B cell (primary cell): ENCODE measurements at regions not wholly inside any gene's neighbourhood (a gene's known extent, or its start where the extent isn't known, plus 50 kb on each side); places are given as distances from the start of the nearest gene placed in this dataset.

ENCODE experiments used
- ATAC-seq: fragments of 200-7000 bp; cut with Tn5 transposase; one replicate; pipeline ENCODE4 v1.10.0; 2021; ENCODE audit warnings: low read depth, mild to moderate bottlenecking, moderate number of reproducible peaks, moderate library complexity
- CTCF ChIA-PET: fragments of 350-600 bp; sonication (Branson Sonifier 250); formaldehyde crosslinking; loops from one replicate; lab custom pipeline; 2021; ENCODE audit warnings: antibody characterized with exemption, inconsistent platforms; lab: Charles Lee
- POLR2A ChIA-PET: fragments of 350-600 bp; sonication (Branson Sonifier 250); formaldehyde crosslinking; loops from one replicate; lab custom pipeline; 2021; ENCODE audit warnings: antibody characterized with exemption; lab: Charles Lee
- DNase-seq: peaks from one replicate; pipeline ENCODE4 v3.0.0; 2013
- H2AFZ ChIP-seq: 2 replicates; pipeline ENCODE4 v1.6.1; 2012; ENCODE audit warnings: mild to moderate bottlenecking, low read depth, low read length; ENCODE audit not compliant: insufficient read depth, poor library complexity, severe bottlenecking
- H3K27ac ChIP-seq, 2 donors: 1 replicate in 1 of 2; 2 replicates in 1 of 2; pipeline ENCODE4 v1.5.1; 2012 to 2013; ENCODE audit warnings: low read length in 2 of 2, mild to moderate bottlenecking in 2 of 2, moderate library complexity in 1 of 2
- H3K27me3 ChIP-seq, 4 experiments: fragments of 200-600 bp in 1 of 4; sonication (generic) in 1 of 4; replicated peaks in 1 of 4; 1 replicate in 2 of 4; 2 replicates in 2 of 4; pipeline versions ENCODE4 v1.6.1 to v1.7.0; 2013 to 2016; ENCODE audit warnings: low read length in 3 of 4, mild to moderate bottlenecking in 2 of 4, mixed read lengths in 1 of 4, moderate library complexity in 1 of 4; ENCODE audit not compliant: insufficient read depth in 4 of 4, control insufficient read depth in 3 of 4; ENCODE audit errors: control extremely low read depth in 1 of 4
- H3K36me3 ChIP-seq, 2 experiments: replicated peaks in 1 of 2; 1 replicate in 1 of 2; 2 replicates in 1 of 2; pipeline versions ENCODE4 v1.6.1 to v1.7.1; 2013; ENCODE audit warnings: low read length in 1 of 2; ENCODE audit not compliant: insufficient read depth in 2 of 2, control insufficient read depth in 1 of 2; ENCODE audit errors: control extremely low read depth in 1 of 2, extremely low read depth in 1 of 2
- H3K4me1 ChIP-seq, 2 donors: fragments of 200-600 bp in 1 of 2; sonication (generic) in 1 of 2; 1 replicate in 1 of 2; 2 replicates in 1 of 2; pipeline versions ENCODE4 v1.5.1 to v1.6.1; 2013 to 2017; ENCODE audit warnings: low read length in 2 of 2; ENCODE audit not compliant: control insufficient read depth in 2 of 2, insufficient read depth in 2 of 2
- H3K4me2 ChIP-seq: replicated peaks from 2 replicates; pipeline ENCODE3; 2012; ENCODE audit warnings: mild to moderate bottlenecking, low read depth, low read length; ENCODE audit not compliant: poor library complexity, severe bottlenecking
- H3K4me3 ChIP-seq, 5 experiments: fragments of 200-600 bp in 1 of 5; sonication (generic) in 1 of 5; 1 replicate in 3 of 5; 2 replicates in 2 of 5; pipeline versions ENCODE4 v1.5.1 to v1.7.0; 2011 to 2016; ENCODE audit warnings: low read length in 4 of 5, mild to moderate bottlenecking in 4 of 5, low read depth in 2 of 5, control low read depth in 1 of 5, moderate library complexity in 1 of 5; ENCODE audit not compliant: insufficient read depth in 1 of 5; ENCODE audit errors: control extremely low read depth in 1 of 5, extremely low read depth in 1 of 5
- H3K79me2 ChIP-seq: fragments of 200-600 bp; sonication (generic); one replicate; pipeline ENCODE4 v1.6.0; 2016; ENCODE audit warnings: low read length; ENCODE audit not compliant: control insufficient read depth, insufficient read depth
- H3K9ac ChIP-seq: fragments of 200-600 bp; sonication (generic); 2 replicates; pipeline ENCODE4 v1.6.1; 2017; ENCODE audit warnings: mild to moderate bottlenecking, low read length, moderate library complexity
- H3K9me3 ChIP-seq, 3 donors: one replicate each; pipeline versions ENCODE4 v1.6.1 to v1.7.1; 2013; ENCODE audit warnings: low read length in 2 of 3; ENCODE audit not compliant: control insufficient read depth in 2 of 3, insufficient read depth in 1 of 3; ENCODE audit errors: control extremely low read depth in 1 of 3
- H4K20me1 ChIP-seq: 2 replicates; pipeline ENCODE4 v1.6.0; 2012; ENCODE audit warnings: mild to moderate bottlenecking, low read length; ENCODE audit not compliant: insufficient read depth, control insufficient read depth, poor library complexity, severe bottlenecking
- H3K27ac Mint-ChIP-seq: one replicate; pipeline ENCODE4 v1.8.0; 2021; ENCODE audit warnings: mixed read lengths
- H3K27me3 Mint-ChIP-seq: one replicate; pipeline ENCODE4 v1.8.0; 2021; ENCODE audit warnings: mixed read lengths
- H3K4me1 Mint-ChIP-seq: one replicate; pipeline ENCODE4 v1.8.0; 2021; ENCODE audit warnings: mixed read lengths
- H3K4me3 Mint-ChIP-seq: one replicate; pipeline ENCODE4 v1.8.0; 2021; ENCODE audit warnings: mixed read lengths
- H3K9me3 Mint-ChIP-seq: one replicate; pipeline ENCODE4 v1.8.0; 2022; ENCODE audit warnings: mixed read lengths; ENCODE audit not compliant: insufficient read depth
- CTCF ChIP-seq: fragments of 200-600 bp; IDR thresholded peaks from one replicate; pipeline ENCODE4 v1.8.0; 2022; ENCODE audit warnings: antibody characterized with exemption, mild to moderate bottlenecking
- EZH2 ChIP-seq: IDR thresholded peaks from 2 replicates; pipeline ENCODE4 v1.6.1; 2012; ENCODE audit warnings: borderline replicate concordance, low read depth, mild to moderate bottlenecking, moderate library complexity, low read length; ENCODE audit not compliant: insufficient read depth, poor library complexity, severe bottlenecking
- WGBS: methylation state at CpG from one replicate; pipeline ENCODE4 v1.1.5; 2013; ENCODE audit warnings: missing lambda C conversion rate; ENCODE audit not compliant: insufficient coverage; 5-methylcytosine and 5-hydroxymethylcytosine counted together
- intact Hi-C: fragments of 100-400 bp; cut with micrococcal nuclease; formaldehyde crosslinking; loops from one replicate; pipeline ENCODE4 v1.10.0; 2022

DNA sequence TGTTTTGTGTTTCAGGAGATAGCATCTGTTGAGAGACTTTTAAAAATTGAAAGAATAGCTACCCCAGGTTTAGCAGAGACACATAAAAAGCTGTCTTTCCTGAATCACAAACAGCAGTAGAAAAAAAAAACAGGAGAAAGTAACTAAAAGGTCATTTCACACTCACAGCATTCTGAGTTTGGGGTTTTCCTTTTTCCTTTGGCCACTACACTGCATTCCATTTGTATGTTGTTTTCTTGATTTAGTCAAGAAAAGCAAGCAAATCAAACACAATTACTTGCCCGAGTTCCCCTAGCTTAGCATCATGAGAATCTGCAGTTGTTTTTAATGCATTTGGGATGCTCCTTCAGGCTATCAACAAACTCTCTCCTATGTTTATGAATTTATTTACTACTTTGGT is 161.0 kb downstream of the KCTD12 start:
- POLR2A ChIA-PET: no interaction called here
- no peaks in the 10 kb centered on the region for H3K27me3 Mint-ChIP-seq
- no peak overlapping the region for H3K4me3 Mint-ChIP-seq

DNA sequence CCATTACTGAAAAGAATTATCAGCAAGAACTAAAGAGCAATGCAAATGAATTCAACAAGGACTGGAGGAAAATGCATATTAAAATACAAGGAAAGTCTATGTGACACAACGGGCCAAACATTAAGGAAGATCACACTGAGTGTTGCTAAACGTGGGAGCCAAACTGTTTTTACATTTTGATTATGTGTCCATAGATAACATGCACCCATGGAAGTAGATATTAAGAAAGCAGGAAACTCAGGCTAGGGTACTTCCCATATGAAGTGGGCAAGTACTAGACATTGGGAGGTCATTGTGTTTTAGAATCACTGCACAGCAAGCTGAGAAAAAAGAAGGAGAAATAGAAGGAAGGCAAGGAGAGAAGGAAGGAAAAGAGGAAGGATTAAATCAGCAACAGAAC is 161.8 kb downstream of the KCTD12 start:
- intact Hi-C loops: no loop called here
- Histone ChIP-seq H2AFZ (no peak overlapping the region), H3K4me1 (peaks cover 5 to 7% of the 10 kb centered on the region in 2 donors), H3K27me3 (no peaks in the 10 kb centered on the region), H3K4me3 (no peak overlapping the region), H3K36me3 (no peaks in the 10 kb centered on the region), H3K79me2 (no peaks in the 10 kb centered on the region), H3K27ac (no peak overlapping the region), H3K9ac (no peak overlapping the region), H3K9me3 (peaks cover 0 to 7% (median 0%) of the 10 kb centered on the region in 3 donors), H4K20me1 (no peaks in the 10 kb centered on the region), H3K4me2 (no peak overlapping the region)
- DNase-seq: no peak
- no peaks in the 10 kb centered on the region for H3K9me3 Mint-ChIP-seq
- no peak for ATAC-seq
- no peaks in the 10 kb centered on the region for H3K27me3 Mint-ChIP-seq
- CTCF ChIA-PET: no interaction called here
- no peak overlapping the region for H3K4me3 Mint-ChIP-seq
- POLR2A ChIA-PET: no interaction called here
- no peaks in the 10 kb centered on the region for H3K4me1 Mint-ChIP-seq
- no CpG with 5 or more reads among the region's 2 CpGs for WGBS
- TF ChIP-seq EZH2 (no peak), CTCF (no peak)
- no peak overlapping the region for H3K27ac Mint-ChIP-seq

More for the DNA sequence above, 161.0 kb downstream of the KCTD12 start:
- intact Hi-C loops: no loop called here
- H3K27ac ChIP-seq: no peak overlapping the region
- H4K20me1 ChIP-seq: no peaks in the 10 kb centered on the region
- no peaks in the 10 kb centered on the region for H3K9me3 Mint-ChIP-seq
- peaks cover 0 to 7% (median 0%) of the 10 kb centered on the region in 3 donors for H3K9me3 ChIP-seq
- H3K79me2 ChIP-seq: no peaks in the 10 kb centered on the region
- no peak overlapping the region for H3K9ac ChIP-seq
- no peak overlapping the region for H3K4me2 ChIP-seq
- no CpG with 5 or more reads among the region's 1 CpG for WGBS
- CTCF ChIA-PET: no interaction called here
- no peaks in the 10 kb centered on the region for H3K27me3 ChIP-seq
- ATAC-seq (no peak), DNase-seq (no peak)
- H3K36me3 ChIP-seq: no peaks in the 10 kb centered on the region
- H3K27ac Mint-ChIP-seq: no peak overlapping the region
- TF ChIP-seq CTCF: no peak
- TF ChIP-seq EZH2: no peak
- no peak overlapping the region for H2AFZ ChIP-seq
- peaks cover 5 to 7% of the 10 kb centered on the region in 2 donors for H3K4me1 ChIP-seq
- no peaks in the 10 kb centered on the region for H3K4me1 Mint-ChIP-seq
- no peak overlapping the region for H3K4me3 ChIP-seq
